ENCODE measurements at regions not wholly inside any gene's neighbourhood (a gene's known extent, or its start where the extent isn't known, plus 50 kb on each side); places are given as distances from the start of the nearest gene placed in this dataset.
A peak's percentile ranks its signal among the peaks of the same experiment; 100 is the strongest.

DNA sequence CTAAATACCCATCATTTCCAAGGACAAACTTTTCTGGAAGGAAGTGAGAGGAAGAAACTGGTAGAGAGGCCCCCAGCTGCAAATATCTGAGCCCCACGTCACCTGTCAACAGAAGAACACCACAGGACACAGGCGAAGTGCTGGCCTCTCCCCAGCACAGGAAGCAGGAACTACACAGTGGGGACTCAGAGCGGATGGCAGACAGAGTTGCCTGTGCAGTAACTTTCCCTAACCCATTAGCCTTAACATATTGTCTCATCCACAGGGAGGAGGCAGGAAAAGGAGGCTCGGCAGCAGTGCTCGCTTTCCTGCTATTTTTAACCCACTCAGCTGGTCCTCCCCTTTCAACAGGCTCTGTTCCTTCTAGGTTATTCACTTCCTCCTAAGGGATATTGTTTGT is 111.5 kb upstream of the TMPO start:
- no peaks in the 10 kb centered on the region for H3K79me1 ChIP-seq (ENCODE audit: insufficient read depth, low read depth, low read length, poor library complexity, severe bottlenecking)
- no peaks in the 10 kb centered on the region for H4K20me1 ChIP-seq (ENCODE audit: control insufficient read depth, insufficient read depth, insufficient read length)
- Mint-ChIP-seq H3K4me1 (peaks cover 37 to 55% of the 10 kb centered on the region in 2 experiments), H3K36me3 (ENCODE audit: insufficient read depth in 1 of 3, low read depth in 3 of 3) (peaks cover 3 to 11% (median 9%) of the 10 kb centered on the region in 3 experiments; a peak in 4 of 7 replicates), H3K9me3 (peaks cover 4 to 20% of the 10 kb centered on the region in 2 experiments; a peak in 4 of 5 replicates), H3K4me3 (no peak overlapping the region), H3K27me3 (ENCODE audit: low read depth) (no peaks in the 10 kb centered on the region), H3K27ac (peak overlapping the region in 1 of 3 experiments; percentile 11; a peak in 2 of 7 replicates)
- H3K56ac ChIP-seq (ENCODE audit: insufficient read length, low read depth, low read length), result no peak overlapping the region
- H2BK20ac ChIP-seq (ENCODE audit: low read depth, low read length, poor library complexity, severe bottlenecking), result no peak overlapping the region
- no peak overlapping the region for H3K4ac ChIP-seq (ENCODE audit: low read depth, low read length)
- H3K79me2 ChIP-seq (ENCODE audit: insufficient read depth, low read length), result no peaks in the 10 kb centered on the region
- H4K91ac ChIP-seq (ENCODE audit: insufficient read length, low read depth, low read length), result no peak overlapping the region
- no peak overlapping the region for H2BK15ac ChIP-seq (ENCODE audit: low read depth, low read length)
- no peaks in the 10 kb centered on the region for H3K23me2 ChIP-seq (ENCODE audit: insufficient read length, low read depth, low read length, poor library complexity, severe bottlenecking)
- H3K27ac ChIP-seq (ENCODE audit: insufficient read length, low read depth, low read length), result no peak overlapping the region
- H3K4me2 ChIP-seq (ENCODE audit: insufficient read depth, insufficient read length, low read length), result no peak overlapping the region
- TF ChIP-seq, protein P1, sequence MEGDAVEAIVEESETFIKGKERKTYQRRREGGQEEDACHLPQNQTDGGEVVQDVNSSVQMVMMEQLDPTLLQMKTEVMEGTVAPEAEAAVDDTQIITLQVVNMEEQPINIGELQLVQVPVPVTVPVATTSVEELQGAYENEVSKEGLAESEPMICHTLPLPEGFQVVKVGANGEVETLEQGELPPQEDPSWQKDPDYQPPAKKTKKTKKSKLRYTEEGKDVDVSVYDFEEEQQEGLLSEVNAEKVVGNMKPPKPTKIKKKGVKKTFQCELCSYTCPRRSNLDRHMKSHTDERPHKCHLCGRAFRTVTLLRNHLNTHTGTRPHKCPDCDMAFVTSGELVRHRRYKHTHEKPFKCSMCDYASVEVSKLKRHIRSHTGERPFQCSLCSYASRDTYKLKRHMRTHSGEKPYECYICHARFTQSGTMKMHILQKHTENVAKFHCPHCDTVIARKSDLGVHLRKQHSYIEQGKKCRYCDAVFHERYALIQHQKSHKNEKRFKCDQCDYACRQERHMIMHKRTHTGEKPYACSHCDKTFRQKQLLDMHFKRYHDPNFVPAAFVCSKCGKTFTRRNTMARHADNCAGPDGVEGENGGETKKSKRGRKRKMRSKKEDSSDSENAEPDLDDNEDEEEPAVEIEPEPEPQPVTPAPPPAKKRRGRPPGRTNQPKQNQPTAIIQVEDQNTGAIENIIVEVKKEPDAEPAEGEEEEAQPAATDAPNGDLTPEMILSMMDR (conservative IDR thresholded peaks at IDR 0.05), result no peak
- WGBS (ENCODE audit: extremely low coverage, insufficient read length, low lambda C conversion rate), result no CpG with 5 or more reads among the region's 5 CpGs
- H2AK5ac ChIP-seq (ENCODE audit: insufficient read length, low read length), result no peak overlapping the region
- H3K9ac ChIP-seq (ENCODE audit: extremely low read depth, insufficient read length, low read length), result no peak overlapping the region
- H3K14ac ChIP-seq (ENCODE audit: insufficient read depth, low read length), result no peak overlapping the region
- no peak overlapping the region for H2BK120ac ChIP-seq (ENCODE audit: low read depth, low read length, poor library complexity, severe bottlenecking)
- DNase-seq, result no peak
- no peak overlapping the region for H3K23ac ChIP-seq (ENCODE audit: insufficient read length, low read depth, low read length)
- no peak overlapping the region for H4K8ac ChIP-seq (replicated peaks; ENCODE audit: insufficient read length, low read depth, low read length)
- no peak overlapping the region for H2BK5ac ChIP-seq (ENCODE audit: insufficient read length, low read length)
- no peaks in the 10 kb centered on the region for H3K9me3 ChIP-seq (ENCODE audit: control insufficient read depth, low read depth, low read length)
- H3T11ph ChIP-seq (ENCODE audit: low read length), result no peak overlapping the region
- H3K18ac ChIP-seq (ENCODE audit: insufficient read length, low read depth, low read length), result no peak overlapping the region
- no peak overlapping the region for H2BK12ac ChIP-seq (ENCODE audit: insufficient read length, low read depth, low read length)
- H4K5ac ChIP-seq (ENCODE audit: insufficient read length, low read depth, low read length), result no peak overlapping the region
- H3K4me1 ChIP-seq (ENCODE audit: insufficient read depth, low read length), result peaks cover 13% of the 10 kb centered on the region; the same call in 1 of the 2 replicates
- H3K27me3 ChIP-seq (ENCODE audit: insufficient read depth, low read length), result no peaks in the 10 kb centered on the region
- no peak overlapping the region for H2AFZ ChIP-seq (ENCODE audit: low read length)

Measured in H9 (cell line).